Lower leg skin (tissue), 4 donors: ENCODE measurements at regions not wholly inside any gene's neighbourhood (a gene's known extent, or its start where the extent isn't known, plus 50 kb on each side); places are given as distances from the start of the nearest gene placed in this dataset.

Source experiments
- DNase-seq, 2 donors: peaks; one replicate each; pipeline ENCODE4 v3.0.0-alpha.2; 2019; ENCODE audit warnings: low spot score in 2 of 2
- H3K4me3 ChIP-seq: fragments of 200-600 bp; sonication (generic); 2 replicates; pipeline ENCODE4 v1.5.1; 2017; ENCODE audit warnings: mild to moderate bottlenecking, low read depth; ENCODE audit not compliant: poor library complexity, severe bottlenecking
- POLR2A ChIP-seq, 2 donors: fragments of 450-650 bp; IDR thresholded peaks; one replicate each; pipeline ENCODE4 v1.6.1; 2016 to 2017; ENCODE audit warnings: antibody characterized with exemption in 2 of 2, mild to moderate bottlenecking in 1 of 2, moderate library complexity in 1 of 2
- WGBS, 2 donors: methylation state at CpG; one replicate each; pipeline ENCODE4 v1.1.5; 2018; 5-methylcytosine and 5-hydroxymethylcytosine counted together
- intact Hi-C: fragments of 100-400 bp; cut with DNase I; formaldehyde crosslinking; loops from one replicate; pipeline ENCODE4 v1.15.0; 2023; ENCODE audit warnings: low total_unique reads
- TF ChIP-seq, protein P1 (sequence below), 3 donors: fragments of 450-650 bp; IDR thresholded peaks; one replicate each; pipeline ENCODE4 v1.5.1; 2016; ENCODE audit warnings: antibody characterized with exemption in 3 of 3, mild to moderate bottlenecking in 3 of 3, moderate library complexity in 2 of 3

DNA sequence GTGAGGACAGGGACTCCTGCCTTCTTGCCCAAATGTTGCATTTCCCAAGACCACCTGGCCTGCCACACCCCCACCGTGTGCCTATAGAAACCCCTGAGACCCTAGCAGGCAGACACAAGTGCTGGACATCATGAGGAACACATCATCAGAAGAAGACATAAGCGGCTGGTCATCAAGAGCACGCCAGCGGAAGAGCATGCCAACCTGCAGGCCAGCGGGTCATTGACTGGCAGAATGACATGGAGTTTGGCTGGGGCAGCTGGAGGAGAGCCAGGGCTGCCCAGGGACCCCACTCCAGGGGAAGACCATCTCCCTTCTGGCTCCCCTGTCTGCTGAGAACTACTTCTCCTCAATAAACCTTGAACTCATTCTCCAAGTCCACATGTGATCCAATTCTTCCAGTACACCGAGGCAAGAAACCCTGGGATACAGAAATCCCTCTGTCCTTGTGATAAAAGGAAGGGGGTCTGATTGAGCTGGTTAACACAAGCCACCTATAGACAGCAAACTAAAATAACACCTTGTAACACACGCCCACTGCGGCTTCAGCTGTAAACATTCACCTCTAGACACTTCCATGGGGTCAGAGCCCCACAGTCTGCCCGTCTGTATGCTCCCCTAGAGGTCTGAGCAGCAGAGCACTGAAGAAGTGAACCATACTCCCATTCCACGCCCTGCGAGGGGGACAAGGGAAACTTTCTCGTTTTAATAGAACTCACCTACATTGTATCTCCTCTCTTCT, 164.8 kb upstream of the EMCN start:
- H3K4me3 ChIP-seq = no peak overlapping the region
- DNase-seq = no peak
- TF ChIP-seq, protein P1, sequence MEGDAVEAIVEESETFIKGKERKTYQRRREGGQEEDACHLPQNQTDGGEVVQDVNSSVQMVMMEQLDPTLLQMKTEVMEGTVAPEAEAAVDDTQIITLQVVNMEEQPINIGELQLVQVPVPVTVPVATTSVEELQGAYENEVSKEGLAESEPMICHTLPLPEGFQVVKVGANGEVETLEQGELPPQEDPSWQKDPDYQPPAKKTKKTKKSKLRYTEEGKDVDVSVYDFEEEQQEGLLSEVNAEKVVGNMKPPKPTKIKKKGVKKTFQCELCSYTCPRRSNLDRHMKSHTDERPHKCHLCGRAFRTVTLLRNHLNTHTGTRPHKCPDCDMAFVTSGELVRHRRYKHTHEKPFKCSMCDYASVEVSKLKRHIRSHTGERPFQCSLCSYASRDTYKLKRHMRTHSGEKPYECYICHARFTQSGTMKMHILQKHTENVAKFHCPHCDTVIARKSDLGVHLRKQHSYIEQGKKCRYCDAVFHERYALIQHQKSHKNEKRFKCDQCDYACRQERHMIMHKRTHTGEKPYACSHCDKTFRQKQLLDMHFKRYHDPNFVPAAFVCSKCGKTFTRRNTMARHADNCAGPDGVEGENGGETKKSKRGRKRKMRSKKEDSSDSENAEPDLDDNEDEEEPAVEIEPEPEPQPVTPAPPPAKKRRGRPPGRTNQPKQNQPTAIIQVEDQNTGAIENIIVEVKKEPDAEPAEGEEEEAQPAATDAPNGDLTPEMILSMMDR (IDR thresholded peaks at IDR 0.05) = no peak
- no peak for TF ChIP-seq POLR2A (IDR thresholded peaks at IDR 0.05)
- intact Hi-C loops = no loop called here
- WGBS, 2 donors = 85 to 92% methylated on average over 12 of the region's 12 CpGs

DNA sequence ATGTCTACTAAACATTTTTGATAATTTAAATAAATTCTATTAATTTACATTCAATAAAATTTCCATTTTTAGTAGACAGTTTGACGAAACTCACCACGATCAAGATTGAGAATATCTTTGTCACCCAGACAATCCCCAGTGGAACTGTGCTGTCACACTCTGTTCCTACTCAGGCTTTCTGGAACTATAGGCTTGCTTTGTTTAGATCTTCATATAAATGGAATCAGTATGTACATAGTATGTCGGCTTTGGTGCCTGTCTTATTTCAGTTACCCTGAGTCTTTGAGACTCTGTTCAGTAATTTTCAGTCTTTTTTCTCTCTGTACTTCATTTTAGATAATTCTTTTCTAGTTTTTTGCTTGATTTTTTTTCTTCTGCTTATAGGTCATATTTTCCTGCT, 163.5 kb upstream of the EMCN start:
- intact Hi-C loops = no loop called here
- WGBS, 2 donors = 91 to 94% methylated on average over 3 of the region's 3 CpGs
- H3K4me3 ChIP-seq = no peak overlapping the region
- TF ChIP-seq, protein P1 (IDR thresholded peaks at IDR 0.05) = no peak
- no peak for TF ChIP-seq POLR2A (IDR thresholded peaks at IDR 0.05)
- no peak for DNase-seq

DNA sequence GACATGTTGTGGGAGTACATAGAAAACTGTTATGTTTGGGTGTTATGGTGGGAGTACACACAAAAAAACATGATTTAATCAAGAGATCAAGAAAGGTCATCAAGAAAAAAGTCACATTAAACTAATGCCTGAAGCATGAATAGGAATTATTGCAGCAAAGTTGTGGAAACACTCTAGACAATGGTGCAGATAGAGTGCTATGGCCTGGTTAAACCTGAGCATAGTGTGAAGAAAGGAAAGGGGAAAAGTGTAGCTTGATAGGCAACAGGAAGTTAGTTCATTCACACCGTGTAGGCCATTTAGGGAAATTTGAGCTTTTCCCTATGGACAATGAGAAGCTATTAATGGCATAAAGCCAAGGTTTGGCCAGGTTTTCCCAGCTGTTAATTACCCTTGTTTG, 162.1 kb upstream of the EMCN start:
- 55 to 71% methylated on average over 1 of the region's 1 CpG for WGBS, 2 donors
- DNase-seq = no peak
- intact Hi-C loops = no loop called here
- H3K4me3 ChIP-seq = no peak overlapping the region
- TF ChIP-seq, protein P1 (IDR thresholded peaks at IDR 0.05) = no peak
- TF ChIP-seq POLR2A (IDR thresholded peaks at IDR 0.05) = no peak

DNA sequence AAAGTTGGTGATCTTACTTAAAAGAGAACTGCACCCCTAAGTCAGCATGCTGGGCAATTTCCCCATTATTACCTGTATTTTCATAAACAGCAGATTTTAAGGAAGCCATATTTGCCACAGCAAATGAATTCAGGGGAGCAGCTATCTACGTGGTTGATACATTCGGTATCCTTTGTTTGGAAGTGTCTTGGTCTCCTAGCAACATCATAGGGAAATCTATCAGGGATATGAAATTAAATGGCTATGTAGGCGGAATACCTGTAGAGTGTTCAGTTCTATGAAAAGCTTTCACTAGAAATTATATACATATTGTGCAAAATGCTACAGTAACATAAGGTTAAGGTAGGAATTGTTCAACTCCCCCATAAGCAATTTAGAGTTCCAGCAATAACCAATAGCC, 157.2 kb upstream of the EMCN start:
- 74 to 84% methylated on average over 3 of the region's 3 CpGs for WGBS, 2 donors
- TF ChIP-seq, protein P1 (IDR thresholded peaks at IDR 0.05) = no peak
- no peak for TF ChIP-seq POLR2A (IDR thresholded peaks at IDR 0.05)
- no peak for DNase-seq
- intact Hi-C loops = no loop called here
- no peak overlapping the region for H3K4me3 ChIP-seq

DNA sequence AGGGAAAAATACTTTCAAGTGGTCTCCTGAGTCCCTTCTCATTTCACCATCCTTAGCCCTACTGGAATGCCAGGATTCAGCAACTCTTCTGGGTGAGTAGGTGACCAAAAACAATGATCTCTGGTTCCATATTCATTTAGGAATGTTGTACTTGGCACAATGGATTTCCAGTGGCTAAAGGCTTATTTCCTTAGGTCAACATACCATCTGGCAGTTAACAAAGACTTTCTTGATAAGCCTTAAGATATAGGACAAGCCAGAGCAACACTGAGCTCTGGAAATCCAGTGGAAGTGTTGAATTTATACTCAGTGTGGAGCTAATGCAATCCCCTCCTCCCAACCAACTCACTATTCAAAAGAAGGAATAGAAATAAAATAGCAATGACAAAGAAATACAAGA, 139.4 kb upstream of the EMCN start:
- DNase-seq = no peak
- TF ChIP-seq, protein P1 (IDR thresholded peaks at IDR 0.05) = no peak
- H3K4me3 ChIP-seq = no peak overlapping the region
- intact Hi-C loops = no loop called here
